ENCODE measurements at regions not wholly inside any gene's neighbourhood (a gene's known extent, or its start where the extent isn't known, plus 50 kb on each side); places are given as distances from the start of the nearest gene placed in this dataset.

DNA sequence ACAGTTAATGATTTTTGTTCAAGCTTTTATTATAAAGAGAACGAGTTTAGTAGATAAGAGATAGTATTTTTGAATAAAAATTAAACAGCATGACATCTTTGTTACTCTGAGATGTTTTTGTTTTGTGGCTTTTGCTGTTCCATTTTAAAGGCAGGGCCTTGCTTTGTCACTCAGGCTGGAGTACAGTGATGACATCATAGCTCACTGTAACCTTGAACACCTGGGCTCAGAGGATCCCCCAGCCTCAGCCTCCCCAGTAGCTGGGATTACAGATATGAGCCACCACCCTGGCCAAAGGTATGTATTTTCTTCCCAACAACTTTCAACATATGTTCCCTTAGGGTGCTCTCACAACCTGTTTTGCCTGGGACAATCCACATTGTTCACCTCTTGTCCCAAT lies 730.9 kb upstream of the RGMB start:
- TF ChIP-seq CTCF (IDR thresholded peaks at IDR 0.05 in 4 of 5, conservative IDR thresholded peaks at IDR 0.05 in 1 of 5) = no peak
- TF ChIP-seq POLR2A (IDR thresholded peaks at IDR 0.05) = no peak

All from gastrocnemius medialis (tissue), 4 donors.